ENCODE measurements at regions not wholly inside any gene's neighbourhood (a gene's known extent, or its start where the extent isn't known, plus 50 kb on each side); places are given as distances from the start of the nearest gene placed in this dataset.
A peak's percentile ranks its signal among the peaks of the same experiment; 100 is the strongest.

GRCh38 chr10:90407851-90408250, 450.0 kb downstream of the HTR7 start:
- no peak for DNase-seq (ENCODE audit: extremely low read depth in 1 of 11, low read depth in 9 of 11, low spot score in 4 of 11)

- no peak for DNase-seq (ENCODE audit: extremely low read depth in 1 of 11, low read depth in 9 of 11, low spot score in 4 of 11)
Observed at GRCh38 chr10:90412582-90412981, 445.3 kb downstream of the HTR7 start.

GRCh38 chr10:90413196-90413595, 444.6 kb downstream of the HTR7 start:
- no peak for DNase-seq (ENCODE audit: extremely low read depth in 1 of 11, low read depth in 9 of 11, low spot score in 4 of 11)

- DNase-seq (ENCODE audit: extremely low read depth in 1 of 11, low read depth in 9 of 11, low spot score in 4 of 11): no peak
Observed at GRCh38 chr10:90414926-90415325, 442.9 kb downstream of the HTR7 start.

GRCh38 chr10:90417029-90417428, 440.8 kb downstream of the HTR7 start:
- DNase-seq (ENCODE audit: extremely low read depth in 1 of 11, low read depth in 9 of 11, low spot score in 4 of 11): no peak

GRCh38 chr10:90417476-90418210, 440.2 kb downstream of the HTR7 start:
- DNase-seq (ENCODE audit: extremely low read depth in 1 of 11, low read depth in 9 of 11, low spot score in 4 of 11): no peak

- DNase-seq (ENCODE audit: extremely low read depth in 1 of 11, low read depth in 9 of 11, low spot score in 4 of 11): no peak
Observed at GRCh38 chr10:90418869-90419652, 438.8 kb downstream of the HTR7 start.

- no peak for DNase-seq (ENCODE audit: extremely low read depth in 1 of 11, low read depth in 9 of 11, low spot score in 4 of 11)
Observed at GRCh38 chr10:90420637-90421318, 437.1 kb downstream of the HTR7 start.

- no peak for DNase-seq (ENCODE audit: extremely low read depth in 1 of 11, low read depth in 9 of 11, low spot score in 4 of 11)
Observed at GRCh38 chr10:90421874-90422273, 436.0 kb downstream of the HTR7 start.

GRCh38 chr10:90424730-90425129, 433.1 kb downstream of the HTR7 start:
- no peak for DNase-seq (ENCODE audit: extremely low read depth in 1 of 11, low read depth in 9 of 11, low spot score in 4 of 11)

GRCh38 chr10:90430186-90430585, 427.7 kb downstream of the HTR7 start:
- DNase-seq (ENCODE audit: extremely low read depth in 1 of 11, low read depth in 9 of 11, low spot score in 4 of 11): no peak

GRCh38 chr10:90432866-90433265, 425.0 kb downstream of the HTR7 start:
- peak in 6 of 11 donors; percentile 22 to 59 (median 36) for DNase-seq (ENCODE audit: extremely low read depth in 1 of 11, low read depth in 9 of 11, low spot score in 4 of 11)

- DNase-seq (ENCODE audit: extremely low read depth in 1 of 11, low read depth in 9 of 11, low spot score in 4 of 11): no peak
Observed at GRCh38 chr10:90435296-90435695, 422.5 kb downstream of the HTR7 start.

GRCh38 chr10:90437452-90437851, 420.4 kb downstream of the HTR7 start:
- DNase-seq (ENCODE audit: extremely low read depth in 1 of 11, low read depth in 9 of 11, low spot score in 4 of 11): no peak

GRCh38 chr10:90440870-90441269, 417.0 kb downstream of the HTR7 start:
- DNase-seq (ENCODE audit: extremely low read depth in 1 of 11, low read depth in 9 of 11, low spot score in 4 of 11): no peak

- DNase-seq (ENCODE audit: extremely low read depth in 1 of 11, low read depth in 9 of 11, low spot score in 4 of 11): no peak
Observed at GRCh38 chr10:90443342-90443741, 414.5 kb downstream of the HTR7 start.

- peak in 1 of 11 donors; percentile 45 for DNase-seq (ENCODE audit: extremely low read depth in 1 of 11, low read depth in 9 of 11, low spot score in 4 of 11)
Observed at GRCh38 chr10:90447831-90448230, 410.0 kb downstream of the HTR7 start.

- DNase-seq (ENCODE audit: extremely low read depth in 1 of 11, low read depth in 9 of 11, low spot score in 4 of 11): no peak
Observed at GRCh38 chr10:90450797-90451196, 407.0 kb downstream of the HTR7 start.

GRCh38 chr10:90451283-90451682, 406.6 kb downstream of the HTR7 start:
- DNase-seq (ENCODE audit: extremely low read depth in 1 of 11, low read depth in 9 of 11, low spot score in 4 of 11): no peak

- DNase-seq (ENCODE audit: extremely low read depth in 1 of 11, low read depth in 9 of 11, low spot score in 4 of 11): no peak
Observed at GRCh38 chr10:90458054-90458453, 399.8 kb downstream of the HTR7 start.
